GM19397 (cell line): ENCODE measurements at regions not wholly inside any gene's neighbourhood (a gene's known extent, or its start where the extent isn't known, plus 50 kb on each side); places are given as distances from the start of the nearest gene placed in this dataset.
"Not testable (repeated sequence)": the region's sequence is repeated elsewhere in the genome, so short reads cannot be mapped to it uniquely, and the experiment has no call there.

Experiments used
- ATAC-seq: cut with Tn5 transposase; IDR thresholded peaks from one replicate; pipeline ENCODE4 v1.9.1; 2021; ENCODE audit warnings: mild to moderate bottlenecking, moderate library complexity; ENCODE audit not compliant: unreplicated experiment

DNA sequence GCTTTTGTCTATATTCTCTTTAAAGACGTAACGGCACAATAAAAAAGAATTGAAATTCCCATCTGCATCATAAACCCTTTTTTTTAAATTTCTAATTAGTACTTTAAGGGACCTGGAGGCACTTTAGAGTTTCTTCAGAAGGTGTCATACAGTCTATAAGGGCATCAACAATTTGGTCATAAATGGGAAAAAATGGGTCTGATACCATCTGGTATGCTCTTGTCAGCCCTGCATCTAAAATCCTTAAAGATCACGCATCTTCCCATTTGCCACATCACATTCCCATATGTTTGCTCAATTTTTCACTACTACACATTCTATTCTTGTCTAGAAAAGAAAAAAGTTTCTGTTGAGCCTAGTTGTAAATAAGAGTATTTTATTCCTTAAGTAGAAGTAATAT is 53.8 kb downstream of the COX7C start:
- no peak for ATAC-seq

DNA sequence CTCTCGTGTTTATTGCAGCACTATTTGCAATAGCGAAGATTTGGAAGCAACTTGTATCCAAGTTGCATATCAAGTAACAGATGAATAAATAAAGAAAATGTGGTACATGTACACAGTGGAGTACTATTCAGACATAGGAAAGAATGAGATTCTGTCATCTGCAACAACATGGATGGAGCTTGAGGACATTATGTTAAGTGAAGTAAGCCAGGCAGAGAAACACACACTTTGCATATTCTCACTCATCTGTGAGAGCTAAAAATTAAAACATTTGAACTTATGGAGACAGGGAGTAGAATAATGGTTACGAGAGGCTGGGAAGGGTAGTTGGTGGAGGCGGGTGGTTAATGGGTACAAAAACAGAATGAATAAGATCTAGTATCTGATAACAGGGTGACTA is 56.3 kb downstream of the COX7C start:
- no peak for ATAC-seq

GRCh38 chr5:86675311-86675710 is 57.6 kb downstream of the COX7C start:
- ATAC-seq, result no peak

GRCh38 chr5:86679529-86679928 is 61.8 kb downstream of the COX7C start:
- ATAC-seq, result no peak

GRCh38 chr5:86679949-86680348 is 62.2 kb downstream of the COX7C start:
- ATAC-seq, result no peak

- ATAC-seq, result no peak
These were observed 66.5 kb downstream of the COX7C start for GRCh38 chr5:86684222-86684621.

DNA sequence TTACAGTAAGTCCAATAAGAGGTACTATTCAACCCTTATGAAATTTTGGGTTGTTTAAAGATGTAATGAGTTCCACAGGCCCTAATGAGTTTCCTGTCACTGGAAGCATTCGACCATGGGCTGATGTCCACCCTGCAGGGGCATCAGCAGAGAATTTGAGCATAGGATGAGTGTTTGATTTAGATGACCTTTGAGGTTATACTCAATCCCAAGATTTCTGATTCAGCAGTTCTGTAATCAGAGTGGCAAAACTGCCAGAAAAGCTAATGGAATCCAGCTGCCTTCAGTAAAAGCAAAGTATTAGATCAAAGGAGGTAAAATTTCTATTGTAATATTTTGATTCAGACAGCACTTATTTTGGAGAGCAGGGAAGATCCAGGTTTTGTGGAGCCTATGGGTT is 68.3 kb downstream of the COX7C start:
- no peak for ATAC-seq

DNA sequence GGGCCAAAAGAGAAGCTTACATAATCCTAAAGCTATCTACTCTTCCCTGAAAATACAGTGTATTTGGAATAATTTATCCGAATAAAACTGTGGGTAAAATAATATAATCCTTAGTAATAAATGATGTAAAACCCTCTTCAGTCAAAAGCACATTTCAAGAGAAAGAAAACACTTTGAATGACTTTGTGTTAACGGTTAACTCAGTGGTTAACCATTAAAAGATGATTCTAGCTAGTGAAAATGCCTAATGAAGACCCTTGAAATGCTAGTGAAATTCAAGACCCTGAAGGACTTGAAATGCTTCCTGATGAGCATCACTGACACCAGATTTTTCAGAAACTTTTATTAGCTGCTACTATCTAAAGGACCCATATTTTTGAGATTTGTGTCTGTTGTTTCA is 70.7 kb downstream of the COX7C start:
- ATAC-seq, result no peak

DNA sequence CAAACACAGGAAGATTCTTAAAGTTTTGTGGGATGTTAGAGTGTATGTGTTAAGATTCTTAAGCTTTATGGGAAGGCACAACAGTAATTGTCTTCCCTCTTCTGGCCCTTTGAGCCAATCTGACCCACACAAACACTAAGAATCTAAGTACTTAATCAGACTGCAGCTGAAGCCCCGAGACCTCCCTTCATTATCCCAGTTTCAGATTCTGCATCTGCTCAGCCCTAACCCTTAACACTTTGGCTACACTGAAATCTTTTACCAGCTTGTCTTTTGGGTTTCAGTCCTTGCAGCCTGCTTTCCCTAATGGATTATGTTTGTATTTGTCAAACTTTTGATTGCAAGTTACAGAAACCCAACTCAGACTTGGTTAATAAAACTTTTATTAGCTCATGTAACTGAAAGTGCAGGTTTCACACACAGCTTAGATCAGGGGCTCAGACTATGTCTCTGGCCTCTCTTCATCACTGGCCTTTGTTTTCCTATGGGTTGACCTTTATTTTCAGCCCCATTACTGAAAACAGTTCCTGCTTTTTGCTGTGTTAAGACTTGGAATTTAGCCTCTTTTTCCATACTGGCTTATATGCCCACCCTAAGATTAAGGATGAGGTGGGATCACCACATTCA is 71.5 kb downstream of the COX7C start:
- ATAC-seq, result no peak

DNA sequence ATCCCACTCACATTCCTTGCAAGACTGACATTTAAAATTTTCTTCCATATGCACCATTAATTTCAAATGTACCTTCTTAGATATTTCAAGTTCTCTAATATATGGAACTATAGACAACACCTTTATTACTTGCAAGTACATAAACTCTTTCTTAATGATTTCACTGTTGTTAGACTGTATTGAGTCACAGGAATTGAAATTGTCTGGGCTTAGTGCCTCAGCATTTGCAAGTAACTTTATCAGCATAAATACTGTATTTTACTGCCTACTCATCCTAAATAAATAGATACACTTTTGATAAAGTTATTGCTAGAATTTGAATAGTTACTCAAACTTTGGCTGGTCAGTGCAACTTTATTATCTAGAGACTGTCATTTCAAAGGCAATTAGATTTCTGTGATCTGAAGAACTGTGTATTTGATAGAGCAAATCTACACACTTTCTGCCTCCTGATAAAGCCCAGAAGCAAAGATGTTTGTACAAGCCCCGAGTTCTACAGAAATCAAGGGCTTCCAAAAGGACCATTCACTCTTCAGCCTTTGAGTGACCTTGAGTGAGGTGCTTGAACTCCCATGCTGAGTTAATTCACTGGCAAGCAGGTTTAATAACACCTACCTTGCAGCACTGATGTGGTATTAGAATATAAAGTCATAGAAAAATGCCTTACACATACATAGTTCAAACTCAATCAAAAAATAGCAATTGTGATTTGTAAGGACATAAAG is 91.6 kb downstream of the COX7C start:
- ATAC-seq, result no peak

- no peak for ATAC-seq
These were observed 98.4 kb downstream of the COX7C start for GRCh38 chr5:86716121-86716520.

GRCh38 chr5:86731319-86732117 is 113.8 kb downstream of the COX7C start:
- ATAC-seq, result not testable (repeated sequence)

GRCh38 chr5:86735370-86735769 is 117.6 kb downstream of the COX7C start:
- no peak for ATAC-seq

DNA sequence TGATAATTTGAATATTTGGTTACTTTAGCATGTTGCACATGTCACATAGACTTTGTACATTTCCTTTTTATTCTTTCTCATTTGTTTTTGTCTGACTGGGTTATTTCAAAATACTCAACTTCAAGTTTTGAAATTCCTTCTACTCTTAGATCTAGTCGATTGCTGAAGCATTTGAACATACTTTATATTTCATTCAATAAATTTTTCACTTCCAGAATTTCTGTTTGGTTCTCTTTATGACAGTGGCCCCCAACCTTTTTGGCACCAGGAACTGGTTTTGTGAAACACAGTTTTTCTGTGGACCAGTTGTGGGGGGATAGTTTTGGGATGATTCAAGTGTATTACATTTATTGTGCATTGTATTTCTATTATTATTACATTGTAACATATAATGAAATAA is 119.8 kb downstream of the COX7C start:
- ATAC-seq, result no peak

DNA sequence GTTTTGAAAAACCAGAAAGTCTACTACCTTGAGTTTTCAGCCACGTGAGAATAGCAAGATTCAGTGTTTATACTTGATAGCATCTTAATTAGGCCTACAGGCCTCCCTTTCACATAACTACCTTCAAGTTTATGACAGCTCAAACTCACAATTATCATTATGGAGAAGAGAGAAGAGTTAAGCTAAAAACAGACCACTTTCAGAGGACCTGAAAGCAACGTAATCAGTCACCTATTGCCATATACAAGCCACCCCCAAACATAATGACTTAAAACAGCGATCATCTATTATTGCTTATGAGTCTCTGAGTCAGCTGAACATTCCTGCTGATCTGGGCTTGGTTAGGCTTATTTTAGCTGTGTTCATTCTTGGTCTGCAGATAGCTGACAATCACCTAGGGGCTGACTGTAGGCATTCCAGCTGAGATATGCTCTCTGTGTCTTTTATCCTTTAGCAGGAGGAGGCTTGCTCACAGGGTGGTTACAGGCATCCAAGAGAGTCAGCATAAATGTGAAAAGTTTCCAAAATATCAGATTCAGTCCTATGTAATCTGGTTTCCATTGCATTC is 130.9 kb downstream of the COX7C start:
- no peak for ATAC-seq

DNA sequence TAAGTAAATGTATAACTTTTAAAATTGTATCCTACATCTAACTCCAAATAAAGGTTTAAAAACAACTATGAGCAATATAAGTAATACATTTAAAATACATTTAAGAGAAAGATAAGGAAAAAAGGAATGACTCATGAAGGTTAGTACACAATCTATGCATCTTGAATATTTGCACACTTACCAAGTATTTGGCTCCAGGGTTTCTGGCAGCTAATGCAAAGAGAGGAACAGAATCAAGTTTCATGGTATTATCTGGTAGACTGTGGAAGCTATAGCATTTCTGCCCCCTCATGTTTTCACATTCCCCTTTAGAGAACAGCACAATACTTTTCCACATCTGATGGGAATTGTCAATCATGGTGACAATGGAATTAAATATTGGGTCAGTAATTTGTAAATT is 132.1 kb downstream of the COX7C start:
- no peak for ATAC-seq

DNA sequence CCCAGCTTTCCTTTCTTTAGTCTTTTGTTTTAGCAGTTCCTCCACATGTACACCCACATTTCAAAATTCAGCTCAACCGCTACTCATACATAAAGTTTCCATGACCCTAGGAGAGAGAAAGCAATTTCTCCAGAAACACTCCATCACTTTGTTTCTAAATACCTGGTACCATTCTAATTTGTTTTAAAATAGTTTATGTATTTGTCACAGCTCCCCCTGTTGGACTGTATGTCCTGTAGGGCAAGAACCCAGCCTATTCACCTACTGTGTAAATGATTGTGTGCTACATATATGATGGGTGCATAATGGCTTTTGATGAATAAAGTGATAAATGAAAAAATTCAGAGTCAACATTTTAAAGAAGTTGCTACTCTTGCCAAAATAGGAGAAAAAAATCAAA is 139.1 kb downstream of the COX7C start:
- no peak for ATAC-seq

GRCh38 chr5:86757824-86758223 is 140.1 kb downstream of the COX7C start:
- no peak for ATAC-seq

DNA sequence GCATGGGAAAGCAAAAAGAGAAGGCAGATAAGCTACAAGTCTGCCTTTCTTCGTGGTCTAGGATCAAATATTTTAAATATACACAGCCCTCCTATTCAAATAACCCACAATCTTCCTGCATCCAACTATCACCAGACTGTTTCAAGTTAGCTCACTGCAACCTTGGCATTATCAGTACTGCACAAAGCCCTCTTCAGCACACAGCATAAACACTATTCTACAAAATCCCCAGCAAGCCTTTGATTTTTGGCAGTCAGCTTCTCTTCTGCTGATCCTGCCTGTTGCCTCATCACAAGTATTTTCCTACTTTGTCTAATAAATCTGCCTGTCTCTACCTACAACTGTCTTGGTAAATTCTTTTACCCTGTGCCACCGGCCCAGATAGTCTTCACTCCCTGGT is 142.9 kb downstream of the COX7C start:
- no peak for ATAC-seq

GRCh38 chr5:86763929-86764328 is 146.2 kb downstream of the COX7C start:
- no peak for ATAC-seq

GRCh38 chr5:86765778-86766502 is 148.2 kb downstream of the COX7C start:
- no peak for ATAC-seq
